ENCODE measurements at regions not wholly inside any gene's neighbourhood (a gene's known extent, or its start where the extent isn't known, plus 50 kb on each side); places are given as distances from the start of the nearest gene placed in this dataset.

DNA sequence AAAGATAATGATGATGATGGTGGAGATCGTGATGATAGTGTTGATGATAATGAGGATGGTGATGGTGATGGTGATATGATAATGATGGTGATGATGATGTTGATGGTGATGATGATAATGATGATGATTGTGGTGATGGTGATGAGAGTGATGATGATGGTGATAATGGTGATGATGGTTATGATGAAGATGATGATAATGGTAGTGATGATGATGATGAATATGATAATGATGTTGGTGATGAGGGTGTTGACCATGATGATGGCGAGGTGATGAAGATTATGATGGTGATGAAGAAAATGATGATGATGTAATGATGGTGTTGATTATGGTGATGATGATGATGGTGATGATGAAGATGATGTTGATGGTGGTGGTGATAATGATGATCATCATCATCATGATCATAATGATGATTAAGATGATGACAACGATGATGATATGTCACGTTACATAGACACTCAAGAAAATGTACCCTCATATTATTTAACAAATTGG, 1106.4 kb downstream of the NLGN4X start:
- TF ChIP-seq, protein P1, sequence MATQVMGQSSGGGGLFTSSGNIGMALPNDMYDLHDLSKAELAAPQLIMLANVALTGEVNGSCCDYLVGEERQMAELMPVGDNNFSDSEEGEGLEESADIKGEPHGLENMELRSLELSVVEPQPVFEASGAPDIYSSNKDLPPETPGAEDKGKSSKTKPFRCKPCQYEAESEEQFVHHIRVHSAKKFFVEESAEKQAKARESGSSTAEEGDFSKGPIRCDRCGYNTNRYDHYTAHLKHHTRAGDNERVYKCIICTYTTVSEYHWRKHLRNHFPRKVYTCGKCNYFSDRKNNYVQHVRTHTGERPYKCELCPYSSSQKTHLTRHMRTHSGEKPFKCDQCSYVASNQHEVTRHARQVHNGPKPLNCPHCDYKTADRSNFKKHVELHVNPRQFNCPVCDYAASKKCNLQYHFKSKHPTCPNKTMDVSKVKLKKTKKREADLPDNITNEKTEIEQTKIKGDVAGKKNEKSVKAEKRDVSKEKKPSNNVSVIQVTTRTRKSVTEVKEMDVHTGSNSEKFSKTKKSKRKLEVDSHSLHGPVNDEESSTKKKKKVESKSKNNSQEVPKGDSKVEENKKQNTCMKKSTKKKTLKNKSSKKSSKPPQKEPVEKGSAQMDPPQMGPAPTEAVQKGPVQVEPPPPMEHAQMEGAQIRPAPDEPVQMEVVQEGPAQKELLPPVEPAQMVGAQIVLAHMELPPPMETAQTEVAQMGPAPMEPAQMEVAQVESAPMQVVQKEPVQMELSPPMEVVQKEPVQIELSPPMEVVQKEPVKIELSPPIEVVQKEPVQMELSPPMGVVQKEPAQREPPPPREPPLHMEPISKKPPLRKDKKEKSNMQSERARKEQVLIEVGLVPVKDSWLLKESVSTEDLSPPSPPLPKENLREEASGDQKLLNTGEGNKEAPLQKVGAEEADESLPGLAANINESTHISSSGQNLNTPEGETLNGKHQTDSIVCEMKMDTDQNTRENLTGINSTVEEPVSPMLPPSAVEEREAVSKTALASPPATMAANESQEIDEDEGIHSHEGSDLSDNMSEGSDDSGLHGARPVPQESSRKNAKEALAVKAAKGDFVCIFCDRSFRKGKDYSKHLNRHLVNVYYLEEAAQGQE (IDR thresholded peaks at IDR 0.05; ENCODE audit: insufficient read depth in 1 of 2, low read depth in 2 of 2, low read length in 2 of 2) = no peak
- no peak for TF ChIP-seq POLR2AphosphoS5 (IDR thresholded peaks at IDR 0.05; ENCODE audit: low read depth, low read length)
- TF ChIP-seq TAF1 (IDR thresholded peaks at IDR 0.05; ENCODE audit: borderline replicate concordance, insufficient read depth, low read length) = no peak
- TF ChIP-seq SIN3A (IDR thresholded peaks at IDR 0.05; ENCODE audit: borderline replicate concordance, insufficient read depth, low read length) = no peak
- no peak for TF ChIP-seq FOXP2 (optimal IDR thresholded peaks at IDR 0.05; ENCODE audit: borderline replicate concordance, extremely low read depth, extremely low read length, insufficient read depth)

Measured in PFSK-1 (cell line).